ENCODE measurements at regions not wholly inside any gene's neighbourhood (a gene's known extent, or its start where the extent isn't known, plus 50 kb on each side); places are given as distances from the start of the nearest gene placed in this dataset.
"Not testable (repeated sequence)": the region's sequence is repeated elsewhere in the genome, so short reads cannot be mapped to it uniquely, and the experiment has no call there.

- no peak for DNase-seq (ENCODE audit: low read depth in 2 of 2, low spot score in 1 of 2)
Measured at GRCh38 chr5:163569284-163569683, 63.9 kb downstream of the MAT2B start.

- DNase-seq (ENCODE audit: low read depth in 2 of 2, low spot score in 1 of 2), result no peak
Measured at GRCh38 chr5:163571744-163572143, 66.3 kb downstream of the MAT2B start.

GRCh38 chr5:163574472-163575440 is 69.3 kb downstream of the MAT2B start:
- DNase-seq (ENCODE audit: low read depth in 2 of 2, low spot score in 1 of 2), result no peak

- no peak for DNase-seq (ENCODE audit: low read depth in 2 of 2, low spot score in 1 of 2)
Measured at GRCh38 chr5:163578652-163579051, 73.2 kb downstream of the MAT2B start.

GRCh38 chr5:163579729-163580128 is 74.3 kb downstream of the MAT2B start:
- DNase-seq (ENCODE audit: low read depth in 2 of 2, low spot score in 1 of 2), result no peak

GRCh38 chr5:163580516-163580915 is 75.1 kb downstream of the MAT2B start:
- DNase-seq (ENCODE audit: low read depth in 2 of 2, low spot score in 1 of 2), result no peak

GRCh38 chr5:163583491-163584153 is 78.2 kb downstream of the MAT2B start:
- DNase-seq (ENCODE audit: low read depth in 2 of 2, low spot score in 1 of 2), result not testable (repeated sequence)

GRCh38 chr5:163585206-163585605 is 79.8 kb downstream of the MAT2B start:
- no peak for DNase-seq (ENCODE audit: low read depth in 2 of 2, low spot score in 1 of 2)

- no peak for DNase-seq (ENCODE audit: low read depth in 2 of 2, low spot score in 1 of 2)
Measured at GRCh38 chr5:163586531-163586956, 81.1 kb downstream of the MAT2B start.

- no peak for DNase-seq (ENCODE audit: low read depth in 2 of 2, low spot score in 1 of 2)
Measured at GRCh38 chr5:163594951-163595350, 89.5 kb downstream of the MAT2B start.

GRCh38 chr5:163595932-163596607 is 90.7 kb downstream of the MAT2B start:
- no peak for DNase-seq (ENCODE audit: low read depth in 2 of 2, low spot score in 1 of 2)

GRCh38 chr5:163596608-163597315 is 91.3 kb downstream of the MAT2B start:
- DNase-seq (ENCODE audit: low read depth in 2 of 2, low spot score in 1 of 2), result no peak

- no peak for DNase-seq (ENCODE audit: low read depth in 2 of 2, low spot score in 1 of 2)
Measured at GRCh38 chr5:163604013-163604412, 98.6 kb downstream of the MAT2B start.

GRCh38 chr5:163607256-163607655 is 101.8 kb downstream of the MAT2B start:
- DNase-seq (ENCODE audit: low read depth in 2 of 2, low spot score in 1 of 2), result no peak

GRCh38 chr5:163608621-163609020 is 103.2 kb downstream of the MAT2B start:
- DNase-seq (ENCODE audit: low read depth in 2 of 2, low spot score in 1 of 2), result no peak

GRCh38 chr5:163609910-163610309 is 104.5 kb downstream of the MAT2B start:
- no peak for DNase-seq (ENCODE audit: low read depth in 2 of 2, low spot score in 1 of 2)

GRCh38 chr5:163612358-163613149 is 107.1 kb downstream of the MAT2B start:
- DNase-seq (ENCODE audit: low read depth in 2 of 2, low spot score in 1 of 2), result no peak

GRCh38 chr5:163613150-163613442 is 107.7 kb downstream of the MAT2B start:
- no peak for DNase-seq (ENCODE audit: low read depth in 2 of 2, low spot score in 1 of 2)

GRCh38 chr5:163614787-163615186 is 109.4 kb downstream of the MAT2B start:
- DNase-seq (ENCODE audit: low read depth in 2 of 2, low spot score in 1 of 2), result no peak

GRCh38 chr5:163619273-163619934 is 114.0 kb downstream of the MAT2B start:
- no peak for DNase-seq (ENCODE audit: low read depth in 2 of 2, low spot score in 1 of 2)

All from stimulated activated CD8-positive, alpha-beta memory T cell treated with anti-CD3 and anti-CD28 coated beads, Interleukin-4, amount 100 ng/mL, for 1 hour (primary cell).